Activated CD4-positive, CD25-positive, alpha-beta regulatory T cell treated with anti-CD3 and anti-CD28 coated beads, Interleukin-2, amount 50 U/mL, for 24 hours (primary cell): ENCODE measurements at regions not wholly inside any gene's neighbourhood (a gene's known extent, or its start where the extent isn't known, plus 50 kb on each side); places are given as distances from the start of the nearest gene placed in this dataset.

Experiments
- ATAC-seq, 2 donors: fragments of 150-1000 bp; cut with Tn5 transposase; one replicate each; pipeline ENCODE4 v1.10.0; 2021; ENCODE audit warnings: mild to moderate bottlenecking in 1 of 2, moderate library complexity in 1 of 2

DNA sequence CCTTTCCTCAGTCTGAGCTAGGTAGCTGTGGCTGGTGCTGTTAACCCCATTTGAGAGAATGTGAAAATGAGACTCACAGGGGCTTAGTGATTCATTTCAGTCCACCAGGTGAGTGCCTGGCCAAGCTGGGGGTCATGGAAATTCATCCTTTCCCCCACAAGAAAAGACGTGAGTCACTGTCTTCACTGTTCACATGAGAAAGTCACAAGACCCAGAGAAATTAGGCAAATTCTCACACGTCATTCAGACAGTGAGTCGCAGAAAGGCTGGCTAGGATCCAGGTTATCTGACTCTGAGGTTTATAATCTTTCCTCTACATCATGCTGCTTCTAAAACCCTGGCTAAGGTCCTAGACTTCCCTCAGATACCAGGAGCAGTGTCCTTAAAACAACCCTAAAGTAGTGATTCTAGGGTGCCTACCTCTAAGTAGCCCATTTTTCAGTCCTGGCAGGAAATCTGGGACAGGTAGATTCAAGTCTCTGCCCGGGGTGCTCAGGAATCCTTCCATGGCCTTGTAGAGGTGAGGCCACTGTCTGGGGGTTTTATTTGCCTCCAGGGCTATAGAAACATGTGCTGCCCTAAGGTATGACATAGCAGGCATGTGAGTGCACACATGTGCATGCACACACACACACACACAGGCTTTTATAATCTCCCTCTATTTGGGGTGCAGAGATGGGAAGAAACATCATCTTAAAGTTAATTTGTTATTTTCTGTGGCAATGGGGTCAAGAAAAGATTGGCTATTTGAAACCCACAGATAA lies 427.9 kb upstream of the CELF2 start:
- ATAC-seq, result peak; percentile 76 to 87

DNA sequence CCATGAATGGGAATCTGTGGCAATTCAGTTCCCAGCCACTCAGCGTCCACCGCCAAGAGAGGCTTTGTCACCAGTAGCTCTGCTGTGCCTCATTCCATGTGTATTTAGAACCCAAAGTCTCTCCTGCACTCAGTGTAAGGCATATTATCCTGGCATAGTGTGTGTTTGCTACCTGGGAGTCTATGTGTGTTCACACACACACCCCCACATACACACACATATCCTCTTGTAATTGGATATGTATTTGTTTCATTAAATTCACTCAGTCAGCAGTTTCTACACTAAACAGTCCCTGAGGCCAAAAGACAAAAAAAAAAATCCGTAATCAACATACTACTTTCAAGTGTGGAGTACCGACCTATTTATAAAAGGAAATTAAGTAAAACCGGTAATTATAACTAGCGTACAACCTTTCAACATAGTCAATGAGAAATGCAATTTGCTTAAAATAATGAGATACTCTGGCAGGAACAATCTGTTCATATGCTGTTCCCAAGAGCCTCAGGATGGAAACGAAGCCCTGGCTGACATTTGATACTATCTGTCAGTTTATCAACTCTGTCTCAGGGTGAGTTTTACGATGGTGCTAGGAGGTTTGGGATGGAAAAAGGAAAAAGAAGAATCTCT lies 425.8 kb upstream of the CELF2 start:
- no peak for ATAC-seq

DNA sequence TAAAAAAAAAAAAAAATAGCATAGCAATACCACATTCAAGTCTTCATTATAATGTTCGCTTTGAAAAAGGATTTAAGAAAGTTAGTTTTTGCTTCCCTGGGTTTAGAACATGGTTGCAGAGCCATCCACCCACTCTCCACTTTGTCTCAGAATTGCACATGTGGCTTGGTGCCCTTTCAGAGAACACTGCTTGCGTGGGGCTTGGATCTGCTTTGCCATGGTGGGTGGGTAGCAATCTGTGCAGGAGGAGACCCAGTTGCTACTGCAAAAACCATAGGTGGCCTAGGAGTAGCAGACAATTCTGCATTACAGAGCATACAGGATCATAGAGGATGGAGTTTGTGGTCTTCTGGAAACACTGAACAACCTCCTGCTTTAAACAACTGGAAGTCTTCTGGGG lies 421.4 kb upstream of the CELF2 start:
- no peak for ATAC-seq

DNA sequence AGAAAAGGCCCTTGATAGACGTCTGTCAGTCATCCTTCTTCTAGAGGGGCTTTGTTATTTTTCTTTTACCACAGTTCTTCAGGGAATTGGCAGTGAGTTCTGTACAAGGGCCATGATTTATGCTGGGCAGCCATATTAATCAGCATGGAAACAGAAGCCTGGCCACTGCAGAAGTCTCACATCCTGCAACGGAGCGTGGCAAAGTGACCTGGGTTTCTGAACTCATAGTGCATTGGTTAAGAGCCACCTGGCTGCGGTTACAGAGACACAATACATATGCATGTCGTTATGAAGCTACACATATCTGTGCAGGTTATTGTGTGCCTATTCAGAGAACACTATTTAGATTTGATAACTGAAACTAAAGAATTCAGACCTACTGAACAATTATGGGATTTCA lies 419.4 kb upstream of the CELF2 start:
- ATAC-seq, result no peak

DNA sequence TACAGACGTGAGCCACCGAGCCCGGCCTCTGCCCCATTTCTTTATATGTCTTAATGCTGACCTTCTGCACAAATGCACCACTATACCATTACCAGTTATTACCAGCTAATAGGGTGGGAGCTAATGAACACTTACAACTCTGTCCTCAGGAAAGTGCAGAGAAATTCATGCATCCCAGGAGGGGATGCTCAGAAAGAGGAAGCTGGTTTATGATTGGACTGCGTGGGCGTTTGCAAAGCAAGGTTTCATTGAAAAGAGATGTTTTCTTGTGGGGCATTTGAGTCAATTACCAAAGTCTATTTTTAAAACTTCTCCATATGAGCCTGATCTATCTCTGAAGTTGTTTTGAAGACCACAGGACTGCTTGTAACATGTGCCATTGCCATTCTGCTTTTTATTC lies 417.7 kb upstream of the CELF2 start:
- no peak for ATAC-seq

DNA sequence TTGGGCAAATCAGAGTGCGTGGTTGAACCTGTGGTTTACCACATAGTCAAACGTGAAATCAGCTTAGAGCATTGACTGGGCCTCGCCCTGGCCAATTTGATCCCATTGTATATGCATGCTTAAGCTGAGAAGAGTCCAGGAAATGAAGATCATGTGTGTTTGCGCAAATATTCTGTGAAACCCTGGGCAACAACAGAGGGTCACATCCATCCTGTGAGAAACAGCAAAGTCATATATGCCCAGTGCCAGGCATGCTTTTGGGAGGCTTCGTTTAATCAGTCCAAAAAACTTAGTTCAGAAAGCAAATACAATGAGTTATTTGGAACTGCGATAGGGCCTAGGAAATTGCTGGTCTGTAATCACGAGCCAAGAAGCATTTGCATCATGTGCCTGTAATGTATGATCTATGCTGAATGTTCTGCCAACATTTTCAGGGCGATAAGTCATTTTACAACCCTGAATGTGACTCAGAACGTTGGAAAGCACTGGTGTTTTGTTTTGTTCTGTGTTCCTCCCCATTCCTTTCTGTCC lies 412.1 kb upstream of the CELF2 start:
- no peak for ATAC-seq

DNA sequence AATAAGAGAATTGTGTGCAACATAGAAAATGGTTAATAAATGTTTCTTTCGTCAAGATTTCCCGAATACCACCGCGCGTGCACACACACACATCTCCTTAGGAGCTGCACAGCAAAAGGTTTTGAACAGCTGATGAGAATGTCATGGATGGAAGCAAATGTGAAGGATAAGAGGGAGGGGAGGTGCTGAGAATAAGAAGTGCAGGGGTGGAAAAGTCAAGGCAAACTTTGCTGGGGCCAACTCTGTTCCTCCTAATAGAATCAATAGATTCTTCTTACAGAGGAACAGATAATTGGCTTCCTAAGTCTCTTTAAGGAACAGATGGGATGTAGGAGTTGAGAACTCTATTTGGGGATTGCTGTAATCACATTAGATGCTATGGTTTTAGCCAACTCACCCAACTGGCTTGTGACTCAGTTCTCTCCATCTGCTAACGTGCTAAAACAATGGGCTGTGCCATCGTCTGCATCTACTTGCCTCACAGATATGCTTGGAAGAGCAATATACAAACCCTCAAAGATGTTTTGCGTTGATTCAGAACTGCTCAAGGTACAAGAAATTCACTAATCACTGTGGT lies 408.2 kb upstream of the CELF2 start:
- ATAC-seq, result no peak

DNA sequence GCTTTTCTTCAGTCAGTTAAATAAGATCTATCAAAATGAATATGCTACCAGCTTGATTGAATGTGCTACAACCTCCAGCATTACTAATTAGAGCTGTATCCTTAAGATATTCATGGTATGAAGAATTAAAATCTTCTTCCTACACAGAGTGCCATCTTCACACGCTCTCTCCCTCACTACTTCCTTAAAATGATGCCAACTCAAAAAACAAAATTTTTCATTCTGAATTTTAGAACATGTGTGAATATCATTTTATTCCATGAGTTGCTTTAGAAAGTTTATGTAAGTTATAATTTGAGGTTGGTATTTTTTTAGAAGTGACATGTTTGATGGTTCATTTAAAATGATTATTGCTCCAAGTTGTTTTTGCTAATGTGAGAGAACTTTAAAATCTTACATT lies 407.5 kb upstream of the CELF2 start:
- ATAC-seq, result no peak

DNA sequence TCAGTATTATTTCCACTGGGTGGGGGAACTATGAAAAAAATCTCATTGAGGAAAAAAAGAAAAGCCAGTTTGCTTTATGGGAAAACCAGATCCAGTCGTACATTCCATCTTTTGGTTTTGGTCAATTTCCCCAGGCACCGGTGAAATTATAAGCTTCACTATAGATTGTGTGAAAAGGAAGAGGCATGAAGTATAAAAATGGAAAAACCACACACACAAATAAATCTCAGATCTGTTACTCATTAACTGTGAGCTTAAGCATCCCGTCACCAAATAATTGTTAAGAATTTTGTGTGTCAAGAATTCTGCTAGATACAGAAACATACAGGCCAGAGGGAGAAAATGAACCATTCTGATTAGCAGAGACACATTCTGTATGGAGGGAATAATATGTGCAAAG lies 405.5 kb upstream of the CELF2 start:
- no peak for ATAC-seq

DNA sequence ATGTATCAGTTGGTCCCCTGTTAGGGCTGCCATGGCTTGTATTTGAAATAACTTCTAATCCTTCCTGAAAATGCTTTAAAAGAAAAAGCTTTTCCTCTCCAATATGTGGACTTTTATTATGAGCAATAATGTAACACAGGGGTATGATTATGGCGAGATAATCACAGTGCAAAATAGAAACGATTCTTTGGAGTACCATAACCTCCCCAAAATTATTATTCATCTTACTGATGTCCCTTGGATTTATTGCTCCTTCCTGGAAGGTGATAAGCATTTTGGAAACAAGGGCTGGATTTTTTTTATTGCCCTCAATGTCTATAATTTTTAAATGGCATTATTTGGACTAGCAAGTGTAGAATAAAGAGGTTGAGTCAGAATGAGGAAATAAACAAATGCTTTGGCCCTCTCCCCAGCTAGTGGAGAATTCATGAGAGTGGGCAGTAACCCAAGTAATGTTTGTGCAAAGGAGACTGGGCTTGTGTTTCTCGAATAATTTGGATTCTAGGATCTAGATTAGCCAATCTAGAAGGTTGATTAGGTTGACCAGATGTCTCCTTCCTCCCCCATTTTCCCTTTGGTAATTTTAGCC lies 403.9 kb upstream of the CELF2 start:
- no peak for ATAC-seq

DNA sequence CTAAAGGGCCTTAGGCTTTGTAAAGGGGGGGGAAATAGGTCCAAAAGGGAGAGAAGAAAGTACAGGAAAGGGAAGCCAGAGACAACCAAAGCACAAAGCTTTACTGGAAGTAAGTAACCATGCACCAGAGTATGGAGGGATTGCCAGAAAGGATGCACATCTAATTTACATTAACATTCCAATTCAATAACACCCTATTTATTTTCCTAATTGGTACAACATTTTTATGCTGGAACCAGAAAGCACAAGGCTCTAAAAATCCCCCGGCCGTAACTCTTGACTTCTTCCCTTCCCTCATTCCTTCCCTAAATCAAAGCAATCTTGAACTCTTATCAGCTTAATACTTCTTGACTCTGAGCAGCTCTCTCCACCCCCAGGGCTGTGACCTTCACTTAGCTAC lies 400.0 kb upstream of the CELF2 start:
- no peak for ATAC-seq

DNA sequence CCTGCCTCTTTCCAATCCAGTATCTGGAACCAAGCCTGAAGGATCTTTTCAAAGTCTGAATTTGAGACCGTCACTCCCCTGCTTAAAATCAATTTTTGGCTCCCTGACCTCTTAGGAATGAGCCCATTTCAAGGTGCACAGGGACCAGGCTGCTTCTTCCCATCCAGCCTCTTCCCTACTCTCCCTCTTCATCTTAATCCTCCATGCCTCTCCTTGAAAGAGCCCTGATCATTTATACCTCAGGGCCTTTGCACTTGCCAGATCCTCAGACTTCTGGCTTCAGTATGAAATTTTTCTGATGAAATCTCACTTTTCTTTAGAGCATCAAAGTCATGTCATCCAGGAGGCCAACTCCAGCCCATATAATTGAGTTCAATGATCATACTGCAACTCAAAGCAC lies 399.5 kb upstream of the CELF2 start:
- no peak for ATAC-seq

DNA sequence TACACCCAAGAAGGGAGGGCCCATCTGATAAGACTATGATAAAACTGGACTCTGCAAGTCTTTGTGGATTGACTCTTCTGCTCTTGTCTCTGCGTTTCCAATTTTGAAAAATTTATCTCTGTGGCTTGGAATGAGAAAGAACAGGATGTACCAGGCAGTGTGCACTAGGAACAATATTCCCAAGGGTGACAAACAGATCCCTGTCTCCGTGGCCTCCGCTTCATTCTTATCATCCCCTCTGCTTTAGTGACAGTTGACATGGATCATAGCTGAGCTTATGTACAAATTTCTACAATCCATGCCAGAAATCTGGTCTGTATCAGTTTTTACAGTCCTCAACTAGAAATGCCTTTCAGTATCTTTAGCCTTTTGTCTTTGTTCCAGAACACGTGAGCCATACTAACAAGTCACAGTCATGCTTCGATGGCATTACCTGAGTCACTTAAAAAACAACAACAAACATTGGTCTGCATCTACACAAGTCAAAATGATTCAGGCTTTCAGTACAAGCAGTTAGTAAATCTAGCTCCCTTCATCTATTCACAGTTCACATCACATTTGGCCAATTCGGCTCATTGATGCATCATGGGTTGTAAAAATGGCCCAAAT lies 393.6 kb upstream of the CELF2 start:
- ATAC-seq, result no peak

DNA sequence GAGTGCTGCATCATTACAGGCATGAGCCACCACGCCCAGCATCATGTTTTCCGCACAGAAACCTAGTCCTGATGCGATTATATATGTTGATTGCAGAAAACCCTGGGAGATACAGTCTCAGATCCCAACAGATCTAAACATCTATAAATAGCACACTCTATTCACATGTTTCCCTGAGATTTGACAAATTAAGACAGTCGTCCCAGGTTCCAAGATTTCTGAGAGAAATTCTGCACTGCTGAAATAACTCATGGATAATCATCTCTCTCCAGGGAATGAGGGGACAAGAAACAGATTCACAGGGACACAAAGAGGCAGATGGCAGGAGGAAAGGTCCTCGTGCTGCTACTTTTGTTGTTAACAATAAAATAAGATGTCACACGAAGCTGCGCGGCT lies 393.1 kb upstream of the CELF2 start:
- no peak for ATAC-seq

DNA sequence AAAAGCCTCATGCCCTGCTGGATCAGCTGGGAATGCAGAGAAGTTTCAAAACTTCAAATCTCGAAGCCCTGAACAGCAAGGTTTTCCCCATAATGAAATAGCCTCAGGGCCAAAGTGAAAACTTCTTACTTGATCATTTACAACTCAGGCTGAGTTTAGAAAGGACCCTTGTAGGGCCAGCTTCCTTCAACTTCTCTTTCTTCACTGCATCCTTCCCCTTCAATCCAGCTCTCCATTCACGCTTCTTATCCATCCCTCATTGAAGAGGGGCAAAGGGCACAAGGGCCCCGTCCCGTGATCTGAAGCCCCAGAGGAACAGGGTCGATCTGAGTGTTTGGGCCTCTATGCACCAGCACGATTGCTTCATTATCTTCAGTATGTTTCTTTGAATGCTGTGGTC lies 392.2 kb upstream of the CELF2 start:
- ATAC-seq, result no peak

DNA sequence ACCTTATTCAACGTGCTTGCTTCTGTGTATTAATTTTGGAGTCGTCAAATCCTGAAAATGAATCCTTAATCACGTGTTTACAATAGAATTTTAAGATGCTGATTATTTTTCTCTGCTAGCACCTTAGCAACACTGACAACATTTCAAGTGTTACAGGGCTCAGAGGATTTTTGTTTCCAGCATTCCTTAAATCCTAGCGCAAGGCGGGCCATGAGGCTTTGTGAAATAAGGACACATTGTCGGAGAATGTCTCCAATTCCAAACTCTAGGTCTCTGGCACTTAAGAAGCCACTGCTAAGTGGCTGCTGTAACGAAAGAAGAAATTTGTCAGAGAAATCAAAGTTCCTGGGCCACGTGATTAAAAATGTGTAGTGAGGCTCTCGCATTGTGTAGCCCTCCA lies 390.9 kb upstream of the CELF2 start:
- ATAC-seq, result no peak

DNA sequence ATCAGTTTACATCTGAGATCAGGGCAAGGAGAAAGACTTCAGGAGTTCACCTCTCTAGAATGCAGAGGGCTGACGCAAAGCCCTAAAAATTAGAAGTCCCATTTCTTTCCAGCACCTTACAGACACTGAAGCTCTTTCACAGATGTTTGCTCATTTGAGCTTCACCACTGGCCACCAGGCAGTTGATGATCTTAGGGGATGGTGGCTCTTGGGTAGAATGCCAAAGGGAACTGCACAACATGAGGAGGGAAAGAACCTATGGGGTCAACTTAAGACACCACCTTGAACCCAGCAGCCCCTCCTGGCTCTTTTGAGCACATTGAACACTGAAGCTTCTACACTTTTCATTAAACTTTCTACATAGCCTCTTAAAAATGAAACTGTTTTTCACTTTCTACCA lies 390.3 kb upstream of the CELF2 start:
- no peak for ATAC-seq

DNA sequence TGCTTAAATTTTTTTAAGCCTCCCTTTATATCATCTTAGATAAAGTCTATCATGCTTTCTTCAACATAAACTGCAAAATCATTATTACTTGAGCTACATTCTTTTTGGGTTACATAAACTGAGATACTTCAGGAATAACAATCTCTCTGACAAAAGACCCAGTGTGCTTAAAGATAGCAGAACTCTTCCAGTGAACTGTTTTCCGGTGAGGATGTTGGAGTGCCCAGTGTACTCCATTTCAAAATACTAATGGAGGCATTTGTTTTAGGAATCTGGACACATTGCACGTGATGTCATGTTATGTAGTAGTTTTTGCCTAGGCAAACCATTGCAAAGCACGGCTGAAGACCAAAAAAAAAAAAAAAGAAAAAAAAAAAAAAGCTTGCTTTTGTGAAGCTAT lies 388.2 kb upstream of the CELF2 start:
- ATAC-seq, result no peak

DNA sequence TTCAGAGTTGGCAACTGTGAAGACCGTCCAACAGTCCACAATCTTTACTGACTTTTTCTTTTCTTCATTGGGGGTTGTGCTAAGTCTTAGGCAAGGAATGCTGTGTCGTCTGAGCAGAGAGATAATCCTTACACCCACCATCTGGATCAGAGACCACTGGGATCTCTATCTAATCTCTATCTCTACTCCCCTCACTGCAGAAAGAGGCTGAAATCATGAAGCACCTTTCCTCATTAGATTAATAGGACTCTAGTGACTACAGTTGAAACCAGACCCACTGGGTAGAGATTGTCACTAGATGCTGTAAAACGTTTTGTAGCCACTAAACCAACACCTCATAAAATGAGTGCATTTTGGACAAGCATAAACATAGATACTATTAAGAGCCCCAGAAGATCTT lies 387.4 kb upstream of the CELF2 start:
- no peak for ATAC-seq

DNA sequence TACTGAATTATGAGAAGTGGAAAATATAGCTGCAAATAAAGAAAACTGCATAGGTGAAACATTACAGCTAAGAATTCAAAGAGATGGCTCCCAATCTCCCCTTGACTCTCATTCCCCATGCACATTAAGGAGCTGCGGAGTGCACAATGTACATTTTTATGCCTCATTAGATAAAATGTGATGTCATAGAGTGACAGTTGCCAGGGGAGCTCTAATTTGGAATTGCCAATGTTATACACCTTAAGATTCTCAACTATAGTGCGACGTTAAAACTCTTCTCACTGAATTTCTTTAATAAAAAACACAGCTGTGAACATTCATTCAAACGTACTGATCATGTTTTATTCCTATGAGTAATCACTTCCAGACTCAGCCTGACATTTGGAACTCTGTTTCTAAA lies 386.9 kb upstream of the CELF2 start:
- ATAC-seq, result no peak

DNA sequence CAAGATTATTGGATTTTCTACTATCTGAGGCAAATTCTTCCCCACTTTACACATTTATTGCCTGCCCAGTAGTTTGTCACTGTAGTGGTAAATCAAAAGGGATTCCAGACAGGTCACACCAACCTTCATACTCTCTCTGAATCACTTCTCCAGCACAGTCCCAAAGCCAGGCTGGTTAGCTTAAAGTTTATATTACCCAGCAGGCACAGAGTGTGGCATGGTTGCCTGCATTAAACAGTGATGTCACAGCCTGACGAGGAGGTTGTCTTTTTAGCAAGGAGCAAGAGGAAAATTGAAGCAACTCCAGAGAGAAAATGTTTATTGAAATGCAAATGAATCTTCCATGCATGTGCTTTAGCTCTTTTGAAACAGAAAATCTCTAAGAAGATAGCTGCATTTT lies 375.5 kb upstream of the CELF2 start:
- no peak for ATAC-seq

DNA sequence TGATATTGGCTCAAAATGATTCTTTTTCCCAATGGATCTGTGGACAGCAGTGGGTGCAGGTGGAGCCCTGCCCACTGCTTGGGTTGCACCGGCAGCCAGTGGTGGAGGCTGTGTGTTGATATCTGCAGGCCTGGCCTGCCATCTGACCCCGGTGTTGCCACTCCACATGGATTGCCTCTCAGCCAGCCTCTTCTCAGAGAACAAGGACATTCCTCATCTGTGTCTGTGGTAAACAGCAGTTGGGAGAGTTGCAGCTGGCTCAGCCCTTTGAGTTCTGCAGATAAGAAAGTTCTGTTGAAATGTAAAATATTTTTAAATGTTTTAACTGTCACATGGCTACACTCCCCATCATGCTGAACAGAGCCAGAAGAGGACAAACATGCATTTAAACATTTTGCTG lies 374.9 kb upstream of the CELF2 start:
- ATAC-seq, result no peak

DNA sequence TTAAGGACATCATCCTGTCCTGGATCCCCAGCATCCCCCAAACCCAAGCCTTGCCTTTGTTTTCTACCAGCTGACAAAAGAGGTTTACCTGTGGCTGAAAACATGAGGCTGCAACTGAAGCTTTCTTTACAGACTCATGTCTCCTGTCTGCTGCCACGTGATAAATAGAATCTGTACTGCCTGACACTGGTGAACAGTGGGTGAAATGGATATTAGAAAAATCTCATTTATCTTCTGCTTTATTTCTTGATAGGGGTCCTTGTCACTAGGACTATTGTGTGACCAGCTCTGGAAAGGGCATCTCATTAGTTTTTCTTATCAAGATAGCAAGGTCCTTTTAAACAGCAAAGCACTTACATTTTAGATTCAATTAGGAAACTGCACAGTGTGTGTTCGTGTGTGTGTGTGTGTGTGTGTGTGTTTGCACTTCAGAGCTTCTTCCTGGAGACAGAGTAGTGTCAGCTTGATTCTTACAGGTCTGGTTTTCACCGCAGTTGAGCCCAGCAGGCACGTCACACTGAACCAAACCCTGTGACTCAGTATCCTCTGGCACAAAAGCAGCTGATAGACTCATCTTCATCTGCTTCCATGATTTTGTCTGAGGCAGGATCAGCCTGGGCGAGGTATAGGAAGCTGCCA lies 373.5 kb upstream of the CELF2 start:
- no peak for ATAC-seq
